H9 (cell line): ENCODE measurements at regions not wholly inside any gene's neighbourhood (a gene's known extent, or its start where the extent isn't known, plus 50 kb on each side); places are given as distances from the start of the nearest gene placed in this dataset.

ENCODE experiments used
- DNase-seq: peaks from one replicate; pipeline ENCODE4 v3.0.0-alpha.2; 2017
- H2AFZ ChIP-seq: one replicate; pipeline ENCODE4 v1.6.1; 2013; ENCODE audit warnings: mild to moderate bottlenecking, low read length, control low read depth, moderate library complexity
- H2AK5ac ChIP-seq: 2 replicates; pipeline ENCODE4 v1.6.1; 2013; ENCODE audit warnings: low read length, control low read depth, mixed read lengths; ENCODE audit not compliant: insufficient read length
- H2BK120ac ChIP-seq: one replicate; pipeline ENCODE4 v1.6.1; 2013; ENCODE audit warnings: low read depth, mild to moderate bottlenecking, low read length, control low read depth, inconsistent platforms; ENCODE audit not compliant: poor library complexity, severe bottlenecking
- H2BK12ac ChIP-seq: 2 replicates; pipeline ENCODE4 v1.6.1; 2013; ENCODE audit warnings: low read length, control low read depth, mixed read lengths, low read depth; ENCODE audit not compliant: insufficient read length
- H2BK15ac ChIP-seq: 2 replicates; pipeline ENCODE4 v1.6.1; 2013; ENCODE audit warnings: low read depth, low read length, control low read depth
- H2BK20ac ChIP-seq: one replicate; pipeline ENCODE4 v1.6.1; 2013; ENCODE audit warnings: low read depth, mild to moderate bottlenecking, low read length, control low read depth, inconsistent platforms; ENCODE audit not compliant: poor library complexity, severe bottlenecking
- H2BK5ac ChIP-seq: 2 replicates; pipeline ENCODE4 v1.6.1; 2013; ENCODE audit warnings: low read length, control low read depth, mixed read lengths; ENCODE audit not compliant: insufficient read length
- H3K14ac ChIP-seq: 2 replicates; pipeline ENCODE4 v1.6.1; 2013; ENCODE audit warnings: low read length, control low read depth; ENCODE audit not compliant: insufficient read depth
- H3K18ac ChIP-seq: 2 replicates; pipeline ENCODE4 v1.6.1; 2013; ENCODE audit warnings: low read depth, mild to moderate bottlenecking, mixed read lengths, low read length, control low read depth; ENCODE audit not compliant: insufficient read length
- H3K23ac ChIP-seq: 2 replicates; pipeline ENCODE4 v1.6.1; 2013; ENCODE audit warnings: low read length, control low read depth, mixed read lengths, low read depth; ENCODE audit not compliant: insufficient read length
- H3K23me2 ChIP-seq: 2 replicates; pipeline ENCODE4 v1.6.1; 2013; ENCODE audit warnings: low read depth, mild to moderate bottlenecking, mixed read lengths, low read length, control low read depth; ENCODE audit not compliant: insufficient read length, poor library complexity, severe bottlenecking
- H3K27ac ChIP-seq: 2 replicates; pipeline ENCODE4 v1.5.1; 2013; ENCODE audit warnings: low read length, control low read depth, mixed read lengths, low read depth; ENCODE audit not compliant: insufficient read length
- H3K27me3 ChIP-seq: 2 replicates; pipeline ENCODE4 v1.6.1; 2013; ENCODE audit warnings: low read length, control low read depth, inconsistent platforms; ENCODE audit not compliant: insufficient read depth
- H3K4ac ChIP-seq: 2 replicates; pipeline ENCODE4 v1.6.1; 2013; ENCODE audit warnings: low read depth, mild to moderate bottlenecking, control low read depth, inconsistent platforms, low read length, moderate library complexity
- H3K4me1 ChIP-seq: 2 replicates; pipeline ENCODE4 v1.6.1; 2013; ENCODE audit warnings: low read length, control low read depth, inconsistent platforms; ENCODE audit not compliant: insufficient read depth
- H3K4me2 ChIP-seq: 2 replicates; pipeline ENCODE4 v1.6.1; 2013; ENCODE audit warnings: low read length, control low read depth, mixed read lengths; ENCODE audit not compliant: insufficient read length, insufficient read depth
- H3K56ac ChIP-seq: 2 replicates; pipeline ENCODE4 v1.6.1; 2013; ENCODE audit warnings: low read depth, mild to moderate bottlenecking, mixed read lengths, low read length, control low read depth; ENCODE audit not compliant: insufficient read length
- H3K79me1 ChIP-seq: 2 replicates; pipeline ENCODE4 v1.6.1; 2013; ENCODE audit warnings: low read depth, mild to moderate bottlenecking, moderate library complexity, low read length, control low read depth, inconsistent platforms; ENCODE audit not compliant: insufficient read depth, poor library complexity, severe bottlenecking
- H3K79me2 ChIP-seq: 2 replicates; pipeline ENCODE4 v1.6.1; 2013; ENCODE audit warnings: low read length, control low read depth, inconsistent platforms; ENCODE audit not compliant: insufficient read depth
- H3K9ac ChIP-seq: 2 replicates; pipeline ENCODE4 v1.6.1; 2013; ENCODE audit warnings: low read length, control low read depth, mixed read lengths; ENCODE audit not compliant: insufficient read length; ENCODE audit errors: extremely low read depth
- H3K9me3 ChIP-seq: one replicate; pipeline ENCODE4 v1.6.1; 2013; ENCODE audit warnings: low read depth, low read length, inconsistent platforms; ENCODE audit not compliant: control insufficient read depth
- H3T11ph ChIP-seq: one replicate; pipeline ENCODE4 v1.6.1; 2013; ENCODE audit warnings: mild to moderate bottlenecking, low read length, control low read depth, inconsistent platforms
- H4K20me1 ChIP-seq: one replicate; pipeline ENCODE4 v1.6.1; 2013; ENCODE audit not compliant: control insufficient read depth, insufficient read length, insufficient read depth
- H4K5ac ChIP-seq: 2 replicates; pipeline ENCODE4 v1.6.1; 2013; ENCODE audit warnings: low read depth, mild to moderate bottlenecking, mixed read lengths, low read length, control low read depth; ENCODE audit not compliant: insufficient read length
- H4K8ac ChIP-seq: replicated peaks from 2 replicates; pipeline ENCODE4 v1.6.1; 2013; ENCODE audit warnings: low read length, control low read depth, mixed read lengths, low read depth; ENCODE audit not compliant: insufficient read length
- H4K91ac ChIP-seq: 2 replicates; pipeline ENCODE4 v1.6.1; 2013; ENCODE audit warnings: low read depth, mild to moderate bottlenecking, moderate library complexity, mixed read lengths, low read length, control low read depth; ENCODE audit not compliant: insufficient read length
- H3K27ac Mint-ChIP-seq, 3 experiments: 2 replicates in 2 of 3; 3 replicates in 1 of 3; pipeline ENCODE4 v1.8.0; 2020 to 2021; ENCODE audit warnings: mixed read lengths in 3 of 3, mild to moderate bottlenecking in 1 of 3, moderate library complexity in 1 of 3
- H3K27me3 Mint-ChIP-seq: 2 replicates; pipeline ENCODE4 v1.8.0; 2021; ENCODE audit warnings: low read depth, mild to moderate bottlenecking, moderate library complexity, mixed read lengths
- H3K36me3 Mint-ChIP-seq, 3 experiments: 2 replicates in 2 of 3; 3 replicates in 1 of 3; pipeline ENCODE4 v1.8.0; 2020 to 2021; ENCODE audit warnings: low read depth in 3 of 3, mixed read lengths in 3 of 3; ENCODE audit not compliant: insufficient read depth in 1 of 3
- H3K4me1 Mint-ChIP-seq, 2 experiments: 2 replicates each; pipeline ENCODE4 v1.8.0; 2020; ENCODE audit warnings: mixed read lengths in 2 of 2
- H3K4me3 Mint-ChIP-seq, 2 experiments: 2 replicates in 1 of 2; 3 replicates in 1 of 2; pipeline ENCODE4 v1.8.0; 2020 to 2021; ENCODE audit warnings: mild to moderate bottlenecking in 2 of 2, mixed read lengths in 2 of 2, moderate library complexity in 1 of 2
- H3K9me3 Mint-ChIP-seq, 2 experiments: 2 replicates in 1 of 2; 3 replicates in 1 of 2; pipeline ENCODE4 v1.8.0; 2020; ENCODE audit warnings: mild to moderate bottlenecking in 2 of 2, mixed read lengths in 2 of 2, moderate library complexity in 1 of 2
- CTCF ChIP-seq: fragments of 200-600 bp; sonication (generic); conservative IDR thresholded peaks from 3 replicates; pipeline ENCODE4 v1.8.0; 2021; ENCODE audit warnings: antibody characterized with exemption, mild to moderate bottlenecking

- Histone ChIP-seq H4K91ac (no peak overlapping the region), H3K27me3 (no peaks in the 10 kb centered on the region), H3K4me1 (no peaks in the 10 kb centered on the region), H3K9me3 (peaks cover 7% of the 10 kb centered on the region), H3K18ac (no peak overlapping the region), H3K23ac (no peak overlapping the region), H3K14ac (no peak overlapping the region), H2AK5ac (no peak overlapping the region), H4K5ac (no peak overlapping the region), H3K4me2 (no peak overlapping the region), H2AFZ (no peak overlapping the region), H2BK5ac (no peak overlapping the region), H2BK12ac (no peak overlapping the region), H3K27ac (no peak overlapping the region), H2BK15ac (no peak overlapping the region), H3K56ac (no peak overlapping the region), H3K9ac (no peak overlapping the region), H3K79me1 (no peaks in the 10 kb centered on the region), H2BK20ac (no peak overlapping the region), H4K8ac (no peak overlapping the region), H3K23me2 (no peaks in the 10 kb centered on the region), H4K20me1 (no peaks in the 10 kb centered on the region), H3K79me2 (no peaks in the 10 kb centered on the region), H2BK120ac (no peak overlapping the region), H3K4ac (no peak overlapping the region), H3T11ph (no peak overlapping the region)
- Mint-ChIP-seq H3K36me3 (peaks cover 5 to 28% (median 23%) of the 10 kb centered on the region in 3 experiments; a peak in 5 of 7 replicates), H3K4me3 (no peak overlapping the region), H3K27me3 (no peaks in the 10 kb centered on the region), H3K4me1 (no peaks in the 10 kb centered on the region), H3K9me3 (peaks cover 28 to 36% of the 10 kb centered on the region in 2 experiments), H3K27ac (no peak overlapping the region)
- DNase-seq, result no peak
- TF ChIP-seq CTCF, result no peak
Measured at GRCh38 chr6:94727710-94728109, 849.6 kb upstream of the MANEA start.
